ENCODE measurements at regions not wholly inside any gene's neighbourhood (a gene's known extent, or its start where the extent isn't known, plus 50 kb on each side); places are given as distances from the start of the nearest gene placed in this dataset.
"Not testable (repeated sequence)": the region's sequence is repeated elsewhere in the genome, so short reads cannot be mapped to it uniquely, and the experiment has no call there.

DNA sequence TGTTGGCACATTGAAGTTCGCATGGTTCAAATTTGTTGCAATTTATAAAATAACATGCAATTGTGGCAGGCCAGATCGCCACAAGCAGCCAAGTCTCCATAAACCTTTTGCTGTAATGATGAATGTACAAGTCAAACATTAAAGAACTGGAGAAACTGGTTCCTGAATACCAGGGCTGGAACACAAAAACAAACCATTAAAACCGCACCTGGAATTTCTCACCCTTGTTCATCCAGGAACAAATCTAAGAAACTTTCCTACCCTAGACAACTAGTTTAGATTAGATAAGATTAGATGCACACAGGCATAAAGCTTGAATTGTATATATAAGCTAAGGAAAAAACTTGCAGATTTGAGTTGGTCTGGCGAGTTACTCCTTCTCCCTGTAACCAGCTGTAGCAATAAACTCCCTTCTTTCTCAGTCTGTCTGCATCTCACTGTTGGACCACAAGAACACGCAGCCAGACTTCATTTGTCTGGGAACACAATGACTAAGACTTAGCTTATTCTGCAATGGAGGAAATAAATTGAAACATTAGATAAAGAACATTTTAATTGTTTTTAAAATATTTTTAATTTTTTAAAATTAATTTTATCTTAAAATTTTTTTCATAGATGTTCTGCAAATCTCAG is 1835.5 kb upstream of the LRRTM1 start:
- DNase-seq (ENCODE audit: low read depth in 2 of 2) = no peak

DNA sequence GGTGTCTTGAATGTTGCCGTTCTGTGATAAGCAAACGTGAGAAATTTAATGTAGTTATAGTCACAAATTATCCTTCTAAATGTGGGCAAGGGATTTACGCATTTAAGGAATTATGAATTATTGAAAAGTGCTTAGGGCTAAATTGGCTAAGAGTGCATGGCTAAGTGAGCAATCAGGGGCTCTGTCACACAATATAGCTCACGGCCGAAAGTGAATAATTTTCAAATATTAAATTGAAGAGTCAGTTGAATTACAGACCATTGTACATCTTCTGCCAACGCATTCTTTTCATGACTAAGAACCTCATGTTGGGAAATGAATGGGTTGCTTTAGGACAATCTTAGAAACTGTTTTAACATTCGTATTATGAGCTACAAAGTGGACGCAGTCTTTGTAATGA is 1832.9 kb upstream of the LRRTM1 start:
- DNase-seq (ENCODE audit: low read depth in 2 of 2) = no peak

DNA sequence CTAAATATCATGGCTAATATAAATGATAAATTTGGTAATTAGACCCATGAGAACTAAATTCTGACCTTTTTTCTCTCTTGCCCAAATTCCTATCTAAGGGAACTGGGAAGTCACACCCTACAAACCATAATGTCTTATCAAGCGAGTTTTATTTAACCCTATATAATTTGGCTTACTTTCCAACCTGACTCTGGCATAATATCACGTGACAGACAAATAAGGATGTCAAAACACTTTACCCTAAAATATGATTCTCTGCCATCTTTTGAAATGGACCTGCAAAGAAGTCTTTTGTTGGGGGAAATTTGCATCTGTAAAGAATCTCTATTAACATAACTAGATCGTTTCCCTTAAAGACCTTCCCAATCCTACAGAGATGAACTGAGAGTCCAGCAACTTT is 1823.5 kb upstream of the LRRTM1 start:
- no peak for DNase-seq (ENCODE audit: low read depth in 2 of 2)

DNA sequence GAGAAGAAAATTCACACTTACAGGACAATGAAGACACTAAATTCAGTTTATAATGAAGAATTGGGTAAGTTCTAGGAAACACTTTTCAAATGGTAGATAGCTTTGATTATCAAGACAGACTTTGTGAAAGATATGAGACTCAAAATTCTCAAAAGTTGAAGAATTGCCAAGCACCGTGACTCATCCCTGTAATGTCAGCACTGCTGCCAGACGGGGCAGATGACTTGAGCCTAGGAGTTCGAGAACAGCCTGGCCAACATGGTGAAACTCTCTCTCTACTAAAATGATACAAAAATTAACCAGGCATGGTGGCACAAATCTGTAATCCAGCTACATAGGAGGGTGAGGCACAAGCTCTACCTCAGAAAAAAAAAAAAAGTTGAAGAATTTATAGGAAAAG is 1820.1 kb upstream of the LRRTM1 start:
- no peak for DNase-seq (ENCODE audit: low read depth in 2 of 2)

DNA sequence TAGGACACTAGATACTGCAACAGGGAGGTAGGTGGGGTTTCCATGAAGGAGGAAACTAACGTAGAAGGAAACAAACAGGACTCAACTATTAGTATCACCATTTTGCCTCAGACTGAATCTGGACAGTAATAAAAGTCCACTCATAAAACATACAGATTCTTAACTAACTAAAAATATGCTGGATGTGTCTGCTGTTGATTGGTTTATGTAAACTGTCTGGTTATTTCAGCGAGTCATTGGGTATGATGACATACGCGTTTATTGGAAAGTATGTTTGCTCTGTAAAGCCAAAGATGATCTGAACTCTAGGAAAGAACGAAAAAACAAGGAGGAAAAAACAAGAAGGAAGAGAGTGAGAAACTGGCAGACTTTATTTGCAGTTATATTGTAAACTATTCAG is 1816.1 kb upstream of the LRRTM1 start:
- DNase-seq (ENCODE audit: low read depth in 2 of 2) = no peak

DNA sequence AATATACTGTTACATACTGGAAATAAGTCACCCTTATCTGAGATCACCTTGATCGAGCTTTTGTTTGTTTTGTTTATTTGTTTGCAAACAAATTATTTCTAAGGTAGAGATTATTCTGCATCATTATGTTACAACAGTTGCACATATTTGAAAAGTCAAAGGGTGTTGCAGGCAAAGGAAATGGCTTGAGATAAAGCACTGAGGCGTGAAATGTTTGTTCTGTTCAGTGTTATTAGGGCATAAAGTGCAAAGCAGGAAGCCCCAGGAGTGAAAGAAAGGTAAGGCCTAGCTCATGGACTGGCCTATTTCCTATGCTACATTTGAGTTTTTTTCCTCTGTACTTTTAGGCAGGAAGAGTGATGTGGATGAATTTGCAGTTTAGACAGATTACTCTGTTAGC is 1815.6 kb upstream of the LRRTM1 start:
- no peak for DNase-seq (ENCODE audit: low read depth in 2 of 2)

DNA sequence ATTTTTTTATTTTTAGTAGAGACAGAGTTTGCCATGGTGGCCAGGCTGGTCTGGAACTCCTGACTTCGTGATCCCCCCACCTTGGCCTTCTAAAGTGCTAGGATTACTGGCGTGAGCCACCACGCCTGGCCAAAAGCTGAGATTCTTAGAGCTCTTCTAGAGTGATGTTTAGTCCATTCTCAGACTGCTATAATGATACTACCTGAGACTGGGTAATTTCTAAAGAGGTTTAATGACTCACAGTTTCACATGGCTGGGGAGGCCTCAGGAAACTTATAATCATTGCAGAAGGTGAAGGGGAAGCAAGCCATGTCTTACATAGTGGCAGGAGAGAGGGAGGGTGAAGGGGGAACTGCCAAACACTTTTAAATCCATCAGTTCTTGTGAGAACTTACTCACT is 1804.9 kb upstream of the LRRTM1 start:
- no peak for DNase-seq (ENCODE audit: low read depth in 2 of 2)

DNA sequence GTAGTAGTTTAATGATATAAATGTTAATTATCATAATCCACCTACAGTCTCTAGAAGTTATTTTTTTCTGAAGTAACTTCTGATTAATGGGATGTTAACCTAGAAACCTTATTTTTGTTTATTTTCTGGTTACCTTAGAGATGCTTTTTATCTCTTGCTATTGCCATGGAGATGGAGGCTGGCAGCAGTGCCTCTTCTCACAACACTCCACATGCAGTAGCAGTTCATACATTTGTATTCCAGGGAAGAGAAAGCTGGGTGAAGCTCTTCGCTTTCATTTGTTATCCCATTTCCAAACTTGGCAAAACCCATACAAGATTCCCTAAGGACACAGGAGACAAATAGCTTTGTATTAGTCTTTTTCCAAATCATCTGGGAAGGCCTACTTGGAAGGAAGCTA is 1794.1 kb upstream of the LRRTM1 start:
- DNase-seq (ENCODE audit: low read depth in 2 of 2) = no peak

DNA sequence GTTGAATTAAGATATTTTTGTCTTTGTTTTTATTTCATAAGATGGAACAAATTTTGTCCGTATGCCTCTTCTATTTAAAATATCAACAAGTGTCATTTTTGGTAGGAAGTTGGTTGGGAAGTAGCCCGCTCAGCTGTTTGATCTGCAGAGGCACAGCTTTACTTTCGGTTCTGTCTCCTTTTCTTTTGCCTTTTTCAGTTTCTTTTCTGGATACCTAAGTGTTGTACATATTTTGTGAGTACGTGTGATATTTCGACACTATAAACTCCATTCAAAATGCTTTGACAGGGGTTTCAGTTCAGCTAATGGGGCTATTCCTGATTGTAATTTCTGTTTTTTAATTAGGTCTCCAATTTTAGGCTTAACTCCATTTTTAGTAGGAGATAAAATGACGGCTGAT is 1785.0 kb upstream of the LRRTM1 start:
- DNase-seq (ENCODE audit: low read depth in 2 of 2) = no peak

DNA sequence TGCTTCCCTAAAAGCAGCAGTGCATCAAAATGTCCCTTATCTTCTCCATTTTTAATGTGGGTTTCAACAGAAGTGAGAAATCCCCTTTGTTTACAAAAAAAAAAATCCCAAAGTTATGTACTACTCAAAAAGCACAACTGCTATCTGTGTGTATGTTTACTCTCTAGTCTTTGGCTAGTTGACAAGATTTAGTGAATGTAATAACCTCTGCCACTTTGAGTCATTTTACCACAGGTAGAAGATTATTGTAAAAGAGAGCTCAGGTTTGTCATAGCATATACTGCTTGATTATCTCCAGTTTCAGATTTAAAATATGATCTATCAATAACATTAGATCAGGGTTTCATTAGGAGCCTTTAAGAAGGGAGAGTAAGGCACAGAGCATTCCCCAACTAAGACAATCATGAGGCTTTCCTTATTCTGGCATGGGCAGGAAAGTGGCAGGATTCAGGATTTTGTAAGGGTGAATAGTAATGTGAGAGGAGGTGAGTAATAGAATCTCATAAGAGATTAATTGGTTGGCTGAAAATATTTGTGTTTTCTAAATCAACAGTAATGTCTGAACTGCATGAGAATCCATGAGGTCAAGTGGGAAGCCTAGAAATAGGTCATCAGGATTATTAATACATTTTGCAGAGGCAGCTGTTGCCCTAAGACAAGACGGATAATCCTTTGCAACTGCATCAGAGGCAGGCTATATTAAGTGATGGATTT is 1780.3 kb upstream of the LRRTM1 start:
- no peak for DNase-seq (ENCODE audit: low read depth in 2 of 2)

DNA sequence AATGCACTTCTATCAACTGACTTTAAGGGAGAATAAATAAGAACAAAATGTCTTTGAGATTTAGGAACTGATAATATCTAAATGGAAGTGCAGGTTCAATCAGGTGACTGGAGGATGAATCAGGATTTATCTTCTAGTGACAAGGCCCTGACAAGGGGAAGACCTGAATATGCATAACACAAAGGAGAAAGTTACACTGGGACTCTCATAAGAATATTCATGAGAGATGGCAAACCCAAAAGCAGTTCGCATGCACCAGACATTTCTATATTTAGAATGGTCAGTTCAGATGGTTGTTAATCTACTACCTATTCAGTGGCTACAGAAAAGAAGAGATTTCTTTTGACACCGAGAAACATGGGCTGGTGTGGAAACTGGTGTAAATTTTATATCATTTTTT is 1771.3 kb upstream of the LRRTM1 start:
- no peak for DNase-seq (ENCODE audit: low read depth in 2 of 2)

DNA sequence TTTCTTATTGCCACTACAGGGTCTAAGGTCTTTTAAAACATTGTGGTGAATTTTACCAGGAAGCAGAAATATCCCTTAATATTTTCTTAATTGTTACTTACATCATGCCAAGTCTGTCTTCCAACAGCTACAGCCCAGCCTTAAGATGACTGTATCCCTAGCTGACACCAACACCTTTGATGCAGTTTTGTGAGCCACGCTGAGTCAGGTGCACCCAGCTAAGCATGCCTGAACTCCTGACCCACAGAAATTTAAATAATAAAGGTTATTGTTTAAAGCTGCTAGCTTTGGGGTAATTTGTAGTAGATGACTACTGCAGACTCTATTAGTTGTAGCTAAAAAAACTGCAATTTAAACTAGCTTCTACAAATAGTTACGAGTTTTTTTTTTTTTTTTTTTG is 1757.9 kb upstream of the LRRTM1 start:
- no peak for DNase-seq (ENCODE audit: low read depth in 2 of 2)

DNA sequence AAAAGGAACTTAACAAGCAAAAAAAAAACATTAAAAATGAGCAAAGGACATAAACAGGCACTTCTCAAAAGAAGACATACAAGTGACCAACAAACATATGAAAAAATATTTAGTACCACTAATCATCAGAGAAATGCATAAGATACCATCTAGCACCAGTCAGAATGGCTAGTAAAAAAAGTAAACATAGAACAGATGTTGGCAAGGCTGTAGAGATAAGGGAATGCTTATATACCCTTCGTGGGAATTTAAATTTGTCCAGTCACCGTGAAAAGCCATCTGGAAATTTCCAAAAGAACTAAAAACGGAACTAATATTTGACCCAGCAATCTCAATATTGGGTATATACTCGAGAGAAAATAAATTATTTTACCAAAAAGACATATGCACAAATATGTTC is 1751.3 kb upstream of the LRRTM1 start:
- DNase-seq (ENCODE audit: low read depth in 2 of 2) = no peak

DNA sequence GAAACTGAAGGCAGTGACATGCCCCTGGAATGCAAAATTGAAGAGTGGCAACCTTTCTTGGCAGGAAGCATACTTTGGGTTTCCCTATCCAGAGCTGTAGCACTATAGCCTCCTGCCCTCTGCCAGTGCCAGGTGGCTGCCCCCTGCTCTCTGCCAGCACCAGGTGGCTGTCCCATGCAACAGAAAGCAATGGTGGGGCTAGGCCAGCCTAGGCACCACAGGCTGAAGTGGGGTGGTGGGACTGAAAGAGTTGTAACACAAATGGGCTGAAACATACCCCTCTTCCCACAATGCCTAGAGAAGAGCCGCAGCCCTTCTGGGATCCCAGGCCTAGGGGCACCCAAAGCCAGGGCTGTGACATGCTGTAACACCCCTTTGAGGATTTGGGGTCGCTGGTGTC is 1739.3 kb upstream of the LRRTM1 start:
- no peak for DNase-seq (ENCODE audit: low read depth in 2 of 2)

DNA sequence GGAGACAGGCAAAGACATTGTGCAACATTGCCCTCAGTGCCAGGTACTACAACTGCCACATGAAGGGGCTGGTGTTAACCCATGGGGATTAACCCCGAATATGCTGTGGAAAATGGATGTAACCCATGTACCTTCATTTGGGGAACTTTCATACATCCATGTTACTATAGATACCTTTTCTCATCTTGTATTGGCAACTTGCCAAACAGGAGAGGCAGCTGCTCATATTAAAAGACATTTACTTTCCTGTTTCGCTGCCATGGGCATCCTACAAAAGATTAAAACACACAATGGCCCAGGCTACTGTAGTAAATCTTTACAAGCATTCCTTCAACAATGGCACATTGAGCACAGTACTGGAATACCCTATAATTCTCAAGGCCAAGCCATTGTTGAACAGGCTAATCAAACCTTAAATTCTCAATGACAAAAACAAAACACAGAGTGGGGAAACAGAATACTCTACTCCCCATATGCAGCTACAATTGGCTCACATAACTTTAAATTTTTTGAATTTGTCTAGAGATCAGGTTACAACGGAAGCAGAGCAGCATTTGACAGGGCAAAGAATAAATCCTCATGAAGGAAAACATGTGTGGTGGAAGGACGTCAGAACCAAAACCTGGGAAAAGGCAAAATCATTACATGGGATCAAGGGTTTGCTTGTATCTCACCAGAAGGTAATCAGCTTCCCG is 1723.5 kb upstream of the LRRTM1 start:
- no peak for DNase-seq (ENCODE audit: low read depth in 2 of 2)

DNA sequence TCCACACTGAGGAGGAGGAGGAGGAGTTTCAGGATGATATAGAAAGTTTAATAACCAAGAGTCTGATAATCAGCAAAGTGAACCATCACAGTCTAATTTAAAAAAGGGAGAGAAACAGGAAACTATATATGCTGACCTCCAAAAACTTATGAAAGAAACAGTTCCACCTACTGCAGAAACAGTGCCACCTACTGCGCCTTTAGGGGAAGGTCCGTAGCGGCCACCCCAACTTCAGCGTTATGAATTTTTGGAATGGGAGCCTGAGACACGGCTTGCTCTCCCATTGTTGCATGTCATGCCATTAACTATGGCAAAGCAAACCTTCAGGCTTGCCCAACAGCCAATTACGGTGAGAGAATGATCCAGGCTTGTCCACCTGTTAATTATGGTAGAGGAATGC is 1719.2 kb upstream of the LRRTM1 start:
- no peak for DNase-seq (ENCODE audit: low read depth in 2 of 2)

DNA sequence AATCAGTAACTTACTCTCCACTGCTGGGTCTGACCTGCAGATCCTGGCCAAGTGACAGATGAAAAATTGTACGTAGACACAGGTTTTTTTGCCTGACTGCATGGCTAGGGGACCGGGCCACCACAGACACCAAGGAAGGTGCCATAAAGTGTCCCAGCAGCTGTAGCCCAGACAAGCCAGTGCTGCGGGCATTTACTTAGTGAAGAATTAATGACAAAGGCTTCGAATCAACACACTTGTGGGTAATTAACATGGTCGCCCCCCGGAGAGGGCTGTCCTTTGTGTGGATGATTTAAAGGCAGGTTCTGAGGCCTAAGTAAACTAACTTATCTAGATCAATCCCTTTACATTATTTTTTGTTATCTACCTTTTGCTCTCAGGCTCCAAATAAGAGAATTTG is 1709.1 kb upstream of the LRRTM1 start:
- DNase-seq (ENCODE audit: low read depth in 2 of 2) = no peak

DNA sequence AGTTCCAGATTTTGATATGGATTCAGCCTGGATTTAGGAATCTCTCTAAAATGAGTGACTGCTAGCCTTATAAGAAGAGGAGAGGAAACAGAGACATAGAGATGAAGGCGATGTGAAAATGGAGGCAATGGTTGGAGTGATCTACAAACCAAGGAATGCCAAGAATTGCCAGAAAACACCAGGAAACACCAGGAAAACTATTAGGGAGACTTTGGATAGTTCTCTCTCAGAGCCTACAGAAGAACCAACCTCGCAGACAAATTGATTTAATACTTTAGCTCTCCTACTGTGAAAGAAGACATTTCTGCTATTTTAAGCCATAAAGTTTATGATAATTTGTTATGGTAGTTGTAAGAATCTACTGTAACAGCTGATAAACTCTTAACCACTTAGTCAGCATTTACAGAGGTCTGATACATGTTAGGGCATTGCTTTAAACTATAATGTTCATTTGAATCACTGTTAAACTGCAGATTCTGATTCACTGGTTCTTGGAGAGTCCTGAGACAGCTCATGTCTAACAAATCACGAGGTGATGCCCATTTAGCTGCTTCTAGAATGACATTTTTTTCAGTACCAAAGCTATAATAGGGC is 1702.6 kb upstream of the LRRTM1 start:
- peak; percentile 54 to 56 for DNase-seq (ENCODE audit: low read depth in 2 of 2)

DNA sequence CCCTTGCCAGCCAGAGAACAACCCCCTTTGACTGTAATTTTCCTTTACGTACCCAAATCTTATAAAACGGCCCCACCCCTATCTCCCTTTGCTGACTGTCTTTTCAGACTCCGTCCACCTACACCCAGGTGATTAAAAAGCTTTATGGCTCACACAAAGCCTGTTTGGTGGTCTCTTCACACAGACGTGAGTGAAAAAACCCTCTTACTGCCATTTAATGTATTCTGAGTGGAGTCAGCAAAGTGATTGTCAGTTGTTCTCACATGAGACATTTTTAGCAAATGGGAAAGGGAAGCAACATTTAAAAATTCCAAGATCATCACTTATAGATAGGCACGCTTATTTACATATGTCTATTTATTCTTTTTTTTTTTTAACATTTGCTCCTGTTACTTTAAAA is 1701.3 kb upstream of the LRRTM1 start:
- DNase-seq (ENCODE audit: low read depth in 2 of 2) = not testable (repeated sequence)

DNA sequence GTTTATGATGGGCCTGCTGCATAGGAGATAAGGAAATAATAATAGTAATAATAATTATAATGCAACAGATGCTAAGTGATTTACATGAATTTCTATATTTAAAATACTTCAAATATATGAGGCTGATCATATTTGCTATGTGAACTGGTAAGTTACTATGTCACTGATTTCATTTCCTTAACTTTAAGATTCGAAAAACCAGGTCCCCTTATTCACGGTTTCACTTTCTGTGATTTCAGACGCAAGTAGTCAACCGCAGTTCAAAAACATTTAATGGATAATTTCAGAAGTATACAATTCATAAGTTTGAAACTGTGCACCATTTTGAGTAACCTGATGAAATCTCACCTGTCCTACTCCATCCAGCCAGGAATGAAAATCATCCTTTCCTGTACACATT is 1697.1 kb upstream of the LRRTM1 start:
- DNase-seq (ENCODE audit: low read depth in 2 of 2) = no peak

DNA sequence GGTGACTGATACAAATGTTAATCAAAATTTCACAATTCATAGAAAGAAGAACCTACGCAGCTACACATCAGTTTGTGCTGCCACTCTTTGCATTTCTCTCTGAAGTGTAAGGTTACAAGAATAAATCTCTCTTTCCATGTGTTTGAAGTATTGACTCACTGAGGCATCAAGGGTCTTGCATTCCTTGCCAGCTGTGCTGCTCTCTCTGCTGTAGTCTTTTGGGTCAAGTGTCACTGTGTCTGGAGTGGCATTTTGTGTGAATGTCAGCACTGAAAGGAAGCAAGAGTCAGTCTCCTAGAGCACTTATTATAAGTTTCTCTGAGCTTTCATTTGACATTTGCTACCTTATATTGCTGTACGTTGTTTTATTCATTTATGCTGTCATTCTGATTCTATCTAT is 1696.1 kb upstream of the LRRTM1 start:
- DNase-seq (ENCODE audit: low read depth in 2 of 2) = no peak

DNA sequence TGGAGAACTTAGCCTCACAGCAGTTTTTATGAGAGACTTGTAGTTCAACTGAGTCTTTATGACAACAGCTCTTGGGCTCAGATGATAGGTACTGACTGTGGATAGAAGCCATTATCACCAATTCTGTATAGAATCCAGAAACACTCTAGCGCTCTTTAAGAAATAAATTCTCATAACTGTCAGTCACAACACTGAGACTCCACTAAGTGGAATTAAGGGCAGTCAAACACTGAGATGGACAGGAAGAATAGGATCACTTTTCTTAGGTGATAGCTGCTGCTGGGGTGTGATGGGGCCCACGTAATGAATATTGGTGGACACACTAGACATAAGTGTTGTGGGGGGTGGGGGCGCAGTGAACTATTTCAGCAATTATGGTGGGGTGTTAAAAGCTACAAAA is 1691.8 kb upstream of the LRRTM1 start:
- DNase-seq (ENCODE audit: low read depth in 2 of 2) = no peak

DNA sequence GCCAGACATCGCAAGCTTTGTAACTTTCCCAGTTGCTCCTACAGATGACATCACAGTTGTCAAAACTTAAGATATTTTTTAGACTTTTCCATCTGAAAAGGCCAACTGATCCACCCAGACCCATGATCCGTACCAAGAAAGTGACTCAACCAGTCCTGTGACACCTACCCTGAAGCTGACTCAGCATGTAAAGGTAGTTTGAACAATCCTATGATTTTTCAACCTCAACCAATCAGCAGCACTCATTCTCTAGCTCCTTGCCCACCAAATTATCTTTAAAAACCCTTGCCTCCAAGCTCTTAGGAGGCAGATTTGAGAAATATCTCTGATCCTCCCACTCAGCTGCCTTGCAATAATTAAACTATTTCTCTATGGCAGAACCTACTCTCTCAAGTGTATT is 1686.7 kb upstream of the LRRTM1 start:
- no peak for DNase-seq (ENCODE audit: low read depth in 2 of 2)
